GM21737 (cell line): ENCODE measurements at regions not wholly inside any gene's neighbourhood (a gene's known extent, or its start where the extent isn't known, plus 50 kb on each side); places are given as distances from the start of the nearest gene placed in this dataset.

Experiments used
- ATAC-seq: cut with Tn5 transposase; IDR thresholded peaks from one replicate; pipeline ENCODE4 v1.9.1; 2021; ENCODE audit warnings: mild to moderate bottlenecking, moderate library complexity; ENCODE audit not compliant: unreplicated experiment

- no peak for ATAC-seq
Measured at GRCh38 chr18:64474255-64474654, 325.4 kb upstream of the LINC00305 start.

GRCh38 chr18:64449434-64449833 is 300.5 kb upstream of the LINC00305 start:
- ATAC-seq = no peak

GRCh38 chr18:64444819-64445218 is 295.9 kb upstream of the LINC00305 start:
- ATAC-seq = no peak

- ATAC-seq = no peak
Measured at GRCh38 chr18:64438178-64438577, 289.3 kb upstream of the LINC00305 start.

- ATAC-seq = no peak
Measured at GRCh38 chr18:64436111-64436510, 287.2 kb upstream of the LINC00305 start.

- ATAC-seq = no peak
Measured at GRCh38 chr18:64419156-64419555, 270.3 kb upstream of the LINC00305 start.

GRCh38 chr18:64416990-64417389 is 268.1 kb upstream of the LINC00305 start:
- no peak for ATAC-seq

GRCh38 chr18:64415218-64415617 is 266.3 kb upstream of the LINC00305 start:
- no peak for ATAC-seq

- no peak for ATAC-seq
Measured at GRCh38 chr18:64410685-64411084, 261.8 kb upstream of the LINC00305 start.

- ATAC-seq = no peak
Measured at GRCh38 chr18:64409511-64409910, 260.6 kb upstream of the LINC00305 start.

GRCh38 chr18:64407606-64408005 is 258.7 kb upstream of the LINC00305 start:
- ATAC-seq = no peak

GRCh38 chr18:64405161-64405560 is 256.3 kb upstream of the LINC00305 start:
- ATAC-seq = no peak

GRCh38 chr18:64403784-64404503 is 255.1 kb upstream of the LINC00305 start:
- ATAC-seq = no peak

GRCh38 chr18:64402636-64403035 is 253.7 kb upstream of the LINC00305 start:
- ATAC-seq = no peak

- ATAC-seq = no peak
Measured at GRCh38 chr18:64401268-64402060, 252.6 kb upstream of the LINC00305 start.

- ATAC-seq = no peak
Measured at GRCh38 chr18:64399566-64399965, 250.7 kb upstream of the LINC00305 start.

GRCh38 chr18:64398320-64398719 is 249.4 kb upstream of the LINC00305 start:
- ATAC-seq = no peak

- ATAC-seq = no peak
Measured at GRCh38 chr18:64392202-64392601, 243.3 kb upstream of the LINC00305 start.

- no peak for ATAC-seq
Measured at GRCh38 chr18:64384101-64384500, 235.2 kb upstream of the LINC00305 start.

GRCh38 chr18:64380117-64380516 is 231.2 kb upstream of the LINC00305 start:
- peak; percentile 89 for ATAC-seq

GRCh38 chr18:64379662-64380061 is 230.8 kb upstream of the LINC00305 start:
- no peak for ATAC-seq

GRCh38 chr18:64377446-64377845 is 228.6 kb upstream of the LINC00305 start:
- no peak for ATAC-seq
